LHCN-M2 (cell line): ENCODE measurements at regions not wholly inside any gene's neighbourhood (a gene's known extent, or its start where the extent isn't known, plus 50 kb on each side); places are given as distances from the start of the nearest gene placed in this dataset.

Source experiments
- DNase-seq: peaks from one replicate; pipeline ENCODE4 v3.0.0-alpha.2; 2012; ENCODE audit warnings: low read depth

GRCh38 chr12:113620437-113620976, 148.8 kb upstream of the LHX5 start:
- DNase-seq = no peak

DNA sequence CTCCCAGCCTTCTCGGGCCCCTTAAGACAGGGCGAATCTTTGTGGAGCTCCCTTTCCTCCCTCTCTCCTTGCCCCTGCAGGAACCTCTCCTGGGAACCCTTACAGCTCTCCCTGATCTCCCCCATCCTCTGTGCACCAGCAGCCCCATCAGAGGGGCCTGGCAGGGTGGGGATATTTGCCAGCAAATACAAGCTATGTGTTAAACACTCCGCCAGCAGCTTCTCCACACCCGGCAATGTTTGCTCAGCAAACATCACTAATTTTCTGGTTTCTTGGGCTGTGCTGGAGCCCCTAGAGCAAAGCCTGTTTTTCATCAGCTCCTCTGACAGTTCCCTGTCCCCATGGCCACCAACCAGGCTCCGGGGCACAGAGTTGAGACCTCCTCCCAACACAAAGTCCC, 147.5 kb upstream of the LHX5 start:
- no peak for DNase-seq

- no peak for DNase-seq
These were observed 141.7 kb upstream of the LHX5 start for GRCh38 chr12:113613414-113613813.

- DNase-seq = no peak
These were observed 141.1 kb upstream of the LHX5 start for GRCh38 chr12:113612793-113613192.

GRCh38 chr12:113612076-113612728, 140.5 kb upstream of the LHX5 start:
- DNase-seq = no peak

DNA sequence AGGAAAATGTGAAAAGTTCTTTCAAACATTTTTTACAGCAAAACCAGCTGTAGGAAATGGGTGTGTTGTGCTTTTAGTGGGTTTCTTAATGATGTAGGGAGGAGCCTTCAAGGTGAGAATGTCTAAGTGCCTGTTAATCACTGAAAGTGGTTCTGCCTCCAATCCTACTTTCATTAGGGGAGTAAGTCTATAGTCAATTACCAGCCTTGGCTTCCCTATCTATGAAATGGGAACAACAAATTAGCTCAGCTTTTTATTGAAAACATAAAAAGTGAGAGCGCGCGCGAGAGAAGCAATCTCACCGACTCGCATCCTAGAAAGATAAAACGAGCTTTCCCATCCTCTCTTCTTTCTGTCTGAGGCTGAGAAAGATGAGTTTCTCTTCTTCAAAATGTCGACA, 140.0 kb upstream of the LHX5 start:
- DNase-seq = no peak

DNA sequence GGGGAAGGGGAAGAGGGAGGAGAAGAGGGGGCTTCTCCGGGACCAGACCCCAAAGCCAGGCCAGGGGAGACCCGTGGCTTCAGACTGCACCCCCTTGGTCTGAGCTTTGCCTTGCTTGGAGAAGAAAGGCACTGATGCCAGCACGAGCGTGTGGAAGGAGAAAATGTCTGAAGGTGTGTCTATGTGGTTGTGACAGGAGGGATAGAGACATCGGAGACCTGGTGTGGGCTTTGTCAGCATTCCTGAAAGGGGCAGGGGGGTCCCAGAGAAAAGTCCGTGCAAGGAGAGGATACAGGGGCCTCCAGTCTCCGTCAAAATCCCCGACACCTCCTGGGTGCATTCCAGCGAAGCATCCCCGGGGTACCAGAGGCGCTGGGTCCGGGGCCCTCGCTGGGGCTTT, 139.0 kb upstream of the LHX5 start:
- DNase-seq = no peak

GRCh38 chr12:113609692-113610469, 138.2 kb upstream of the LHX5 start:
- no peak for DNase-seq

GRCh38 chr12:113604666-113605065, 133.0 kb upstream of the LHX5 start:
- no peak for DNase-seq

- no peak for DNase-seq
These were observed 130.1 kb upstream of the LHX5 start for GRCh38 chr12:113601656-113602263.

GRCh38 chr12:113598815-113599406, 127.2 kb upstream of the LHX5 start:
- no peak for DNase-seq

DNA sequence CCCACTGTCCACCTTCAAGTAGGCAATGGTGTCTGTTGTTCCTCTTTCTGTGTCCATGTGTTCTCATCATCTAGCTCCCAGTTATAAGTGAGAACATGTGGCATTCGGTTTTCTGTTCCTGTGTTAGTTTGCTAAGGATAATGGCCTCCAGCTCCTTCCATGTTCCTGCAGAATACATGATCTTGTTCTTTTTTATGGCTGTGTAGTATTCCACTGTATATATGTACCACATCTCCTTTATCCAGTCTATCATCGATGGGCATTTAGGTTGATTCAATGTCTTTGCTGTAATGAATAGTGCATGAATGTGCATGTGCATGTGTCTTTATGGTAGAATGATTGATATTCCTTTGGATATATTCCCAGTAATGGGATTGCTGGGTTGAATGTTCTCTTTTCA, 123.3 kb upstream of the LHX5 start:
- DNase-seq = no peak

- DNase-seq = no peak
These were observed 119.9 kb upstream of the LHX5 start for GRCh38 chr12:113591480-113591974.

- no peak for DNase-seq
These were observed 117.8 kb upstream of the LHX5 start for GRCh38 chr12:113589437-113589836.

DNA sequence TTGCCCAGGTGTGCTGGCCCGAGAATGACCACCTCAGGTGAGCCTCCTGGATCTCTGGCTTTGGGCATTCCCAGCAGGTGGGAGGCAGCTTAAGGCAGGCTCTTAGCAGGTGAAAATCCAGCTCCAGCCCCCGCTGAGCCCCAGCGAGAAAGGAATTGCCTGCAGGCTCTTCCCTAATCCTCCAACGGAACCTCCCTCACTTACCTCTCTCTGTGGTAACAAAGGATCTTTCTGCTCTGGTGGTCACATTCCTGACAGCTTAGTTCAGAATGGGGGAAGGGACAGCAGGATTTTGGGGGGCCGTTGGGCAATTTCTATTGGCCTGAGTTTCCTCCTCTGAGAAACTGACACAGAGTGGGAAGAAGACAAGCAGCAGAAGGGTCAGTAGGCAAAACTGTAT, 116.0 kb upstream of the LHX5 start:
- no peak for DNase-seq

DNA sequence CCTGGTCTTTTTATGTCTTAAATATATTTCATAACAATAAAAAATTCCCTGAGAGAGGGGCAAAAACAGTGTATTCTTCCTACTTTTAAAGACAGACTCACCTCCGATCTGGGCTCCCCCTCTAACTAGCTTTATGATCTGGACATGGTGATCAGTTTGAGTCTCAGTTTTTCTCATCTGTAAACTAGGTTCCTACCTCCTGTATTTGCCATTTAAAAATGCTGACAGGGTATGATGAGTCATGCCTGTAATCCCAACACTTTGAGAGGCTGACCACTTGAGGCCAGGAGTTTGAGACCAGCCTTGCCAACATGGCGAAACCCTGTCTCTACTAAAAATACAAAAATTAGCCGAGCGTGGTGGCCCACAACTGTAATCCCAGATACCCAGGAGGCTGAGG, 114.8 kb upstream of the LHX5 start:
- no peak for DNase-seq

DNA sequence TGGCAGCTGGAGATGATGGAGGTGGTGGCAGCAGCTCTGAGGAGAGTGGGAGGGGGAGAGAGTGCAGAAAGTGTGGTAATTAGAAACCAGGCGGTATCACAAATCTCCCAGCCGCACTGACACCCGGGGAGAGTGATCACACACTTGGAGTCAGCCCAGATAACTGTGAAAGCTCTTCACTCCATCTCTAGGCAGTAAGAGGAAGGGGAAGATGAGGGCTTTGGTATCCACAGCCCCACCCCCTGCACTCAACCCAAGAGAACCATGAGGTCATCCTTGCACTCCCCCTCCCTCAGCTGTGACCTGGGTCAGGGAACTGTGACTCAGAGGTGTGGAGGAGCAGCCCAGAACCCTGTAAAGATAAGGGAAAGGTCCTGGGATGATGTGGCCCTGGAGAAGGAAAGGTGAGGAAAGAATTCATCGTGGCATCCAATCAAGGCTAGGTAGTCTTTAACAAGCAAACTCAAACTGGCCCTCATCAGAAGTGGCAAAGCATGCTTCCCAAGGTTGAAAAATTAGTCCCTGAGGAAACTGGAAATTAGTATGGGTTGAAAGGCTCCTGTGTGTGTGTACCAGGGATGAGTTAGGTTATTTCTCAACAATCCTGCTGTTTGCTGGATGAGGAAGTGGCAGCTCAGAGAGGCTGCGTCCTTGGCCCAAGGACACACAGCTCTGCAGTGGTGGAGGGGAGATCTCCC, 111.0 kb upstream of the LHX5 start:
- DNase-seq = no peak

DNA sequence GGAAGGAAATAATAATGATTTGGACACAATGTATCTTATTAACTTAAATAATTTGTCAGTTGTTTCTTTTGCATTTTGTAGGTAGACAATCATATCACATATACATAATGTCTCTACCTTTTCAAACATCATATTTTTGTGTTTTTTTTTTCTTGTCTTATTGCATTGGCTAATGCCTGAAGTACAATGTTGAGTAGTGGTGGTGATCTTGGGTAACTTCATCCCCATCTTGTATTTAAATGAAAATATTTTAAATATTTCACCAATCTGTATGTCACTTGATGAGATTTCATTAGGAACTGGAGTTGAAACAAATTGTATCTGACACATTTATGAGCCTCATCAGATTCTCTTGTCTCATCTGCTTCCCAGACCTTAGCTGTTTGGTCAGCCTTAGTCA, 109.7 kb upstream of the LHX5 start:
- DNase-seq = no peak

GRCh38 chr12:113580437-113580836, 108.8 kb upstream of the LHX5 start:
- no peak for DNase-seq

DNA sequence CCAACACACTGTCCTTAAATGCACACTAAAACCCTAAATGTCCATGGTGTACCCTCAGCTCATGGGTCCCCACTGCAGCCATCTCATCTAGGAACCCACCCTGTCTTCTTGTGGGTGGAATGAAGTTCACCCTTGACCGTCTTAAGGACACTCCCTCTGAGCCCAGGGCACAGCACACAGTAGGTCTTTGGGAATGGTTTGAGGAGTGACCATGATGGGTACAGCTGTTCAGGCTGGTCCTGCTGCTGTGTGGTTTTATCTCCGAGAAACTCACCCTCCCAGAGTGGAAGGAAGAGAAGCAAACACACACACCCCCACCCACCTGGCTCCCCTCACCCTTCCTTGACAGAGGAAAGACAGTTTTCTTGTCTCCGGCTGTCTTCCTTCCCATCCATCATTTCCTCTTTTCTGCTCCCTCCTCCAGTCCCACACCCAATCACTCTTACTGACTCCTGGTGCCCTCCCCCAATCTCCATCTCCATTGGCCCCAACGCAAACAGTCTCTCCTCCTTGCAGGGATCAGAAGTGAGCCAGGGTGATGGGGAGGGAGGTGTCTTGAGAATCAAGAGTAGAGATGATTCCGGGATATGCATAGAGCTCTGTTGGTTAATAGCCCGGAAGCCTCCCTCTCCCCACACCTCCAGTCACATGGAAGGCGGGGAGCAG, 105.9 kb upstream of the LHX5 start:
- DNase-seq = no peak

DNA sequence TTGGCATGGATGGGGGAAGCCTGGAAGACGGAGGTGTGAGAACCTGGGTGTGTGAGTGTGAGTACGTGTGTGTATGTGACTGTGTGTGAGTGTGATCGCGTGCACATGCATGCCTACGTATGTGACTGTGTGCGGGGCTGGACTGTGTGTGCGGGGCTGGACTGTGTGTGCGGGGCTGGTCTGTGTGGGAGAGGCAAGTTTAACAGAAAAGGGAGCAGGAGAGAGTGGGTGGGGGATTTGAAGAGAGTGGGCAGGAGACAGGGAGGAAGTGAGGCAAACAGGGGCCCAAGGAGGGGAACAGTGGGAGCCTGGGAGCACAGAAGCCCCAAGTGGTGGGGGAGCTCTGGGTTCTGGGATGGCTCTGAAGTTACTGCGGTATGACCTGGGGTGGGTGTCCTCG, 103.7 kb upstream of the LHX5 start:
- DNase-seq = no peak
